ENCODE measurements at regions not wholly inside any gene's neighbourhood (a gene's known extent, or its start where the extent isn't known, plus 50 kb on each side); places are given as distances from the start of the nearest gene placed in this dataset.

GRCh38 chr14:86971292-86971691 is 1021.7 kb downstream of the GALC start:
- no peaks in the 10 kb centered on the region for H3K4me1 ChIP-seq (ENCODE audit: control extremely low read depth in 1 of 4, control insufficient read depth in 4 of 4, insufficient read depth in 4 of 4, low read length in 3 of 4)
- no peaks in the 10 kb centered on the region for H3K27me3 ChIP-seq (replicated peaks in 2 of 5; ENCODE audit: control insufficient read depth in 4 of 5, insufficient read depth in 5 of 5, low read length in 4 of 5)
- no CpG with 5 or more reads among the region's 2 CpGs for WGBS (ENCODE audit: insufficient coverage)
- H3K9me3 ChIP-seq (ENCODE audit: control extremely low read depth in 1 of 5, control insufficient read depth in 4 of 5, insufficient read depth in 2 of 5, low read depth in 1 of 5, low read length in 4 of 5) = peaks cover 0 to 14% (median 6%) of the 10 kb centered on the region in 5 experiments
- H3K36me3 ChIP-seq (ENCODE audit: control insufficient read depth in 4 of 4, insufficient read depth in 4 of 4, low read length in 3 of 4) = no peaks in the 10 kb centered on the region
- H3K27ac ChIP-seq (ENCODE audit: insufficient read depth in 1 of 2, low read depth in 1 of 2, low read length in 2 of 2, poor library complexity in 1 of 2, severe bottlenecking in 2 of 2) = no peak overlapping the region
- no peak overlapping the region for H3K4me3 ChIP-seq (ENCODE audit: control insufficient read depth in 1 of 7, extremely low read depth in 1 of 7, insufficient read depth in 4 of 7, low read depth in 2 of 7, low read length in 6 of 7)
- CTCF ChIA-PET = no interaction called here
- no peak for DNase-seq
- POLR2A ChIA-PET = no interaction called here

- no peak overlapping the region for H3K4me3 ChIP-seq (ENCODE audit: control insufficient read depth in 1 of 7, extremely low read depth in 1 of 7, insufficient read depth in 4 of 7, low read depth in 2 of 7, low read length in 6 of 7)
- H3K9me3 ChIP-seq (ENCODE audit: control extremely low read depth in 1 of 5, control insufficient read depth in 4 of 5, insufficient read depth in 2 of 5, low read depth in 1 of 5, low read length in 4 of 5) = peaks cover 0 to 1% (median 0%) of the 10 kb centered on the region in 5 experiments
- POLR2A ChIA-PET = no interaction called here
- H3K27ac ChIP-seq (ENCODE audit: insufficient read depth in 1 of 2, low read depth in 1 of 2, low read length in 2 of 2, poor library complexity in 1 of 2, severe bottlenecking in 2 of 2) = no peak overlapping the region
- CTCF ChIA-PET = no interaction called here
- WGBS (ENCODE audit: insufficient coverage) = 50% methylated on average over 1 of the region's 2 CpGs
- no peak for DNase-seq
- peaks cover 0 to 2% (median 0%) of the 10 kb centered on the region in 4 experiments for H3K4me1 ChIP-seq (ENCODE audit: control extremely low read depth in 1 of 4, control insufficient read depth in 4 of 4, insufficient read depth in 4 of 4, low read length in 3 of 4)
- H3K27me3 ChIP-seq (replicated peaks in 2 of 5; ENCODE audit: control insufficient read depth in 4 of 5, insufficient read depth in 5 of 5, low read length in 4 of 5) = no peaks in the 10 kb centered on the region
- no peaks in the 10 kb centered on the region for H3K36me3 ChIP-seq (ENCODE audit: control insufficient read depth in 4 of 4, insufficient read depth in 4 of 4, low read length in 3 of 4)
Observed at GRCh38 chr14:86961106-86961716, 1031.8 kb downstream of the GALC start.

- no peak overlapping the region for H3K27ac ChIP-seq (ENCODE audit: insufficient read depth in 1 of 2, low read depth in 1 of 2, low read length in 2 of 2, poor library complexity in 1 of 2, severe bottlenecking in 2 of 2)
- no peaks in the 10 kb centered on the region for H3K27me3 ChIP-seq (replicated peaks in 2 of 5; ENCODE audit: control insufficient read depth in 4 of 5, insufficient read depth in 5 of 5, low read length in 4 of 5)
- CTCF ChIA-PET = no interaction called here
- peaks cover 0 to 1% (median 0%) of the 10 kb centered on the region in 5 experiments for H3K9me3 ChIP-seq (ENCODE audit: control extremely low read depth in 1 of 5, control insufficient read depth in 4 of 5, insufficient read depth in 2 of 5, low read depth in 1 of 5, low read length in 4 of 5)
- H3K36me3 ChIP-seq (ENCODE audit: control insufficient read depth in 4 of 4, insufficient read depth in 4 of 4, low read length in 3 of 4) = no peaks in the 10 kb centered on the region
- H3K4me3 ChIP-seq (ENCODE audit: control insufficient read depth in 1 of 7, extremely low read depth in 1 of 7, insufficient read depth in 4 of 7, low read depth in 2 of 7, low read length in 6 of 7) = no peak overlapping the region
- POLR2A ChIA-PET = no interaction called here
- peak; percentile 1 to 83 (median 6) for DNase-seq
- H3K4me1 ChIP-seq (ENCODE audit: control extremely low read depth in 1 of 4, control insufficient read depth in 4 of 4, insufficient read depth in 4 of 4, low read length in 3 of 4) = peaks cover 0 to 14% (median 3%) of the 10 kb centered on the region in 4 experiments
- WGBS (ENCODE audit: insufficient coverage) = 33% methylated on average over 1 of the region's 5 CpGs
Observed at GRCh38 chr14:86955771-86956354, 1037.1 kb downstream of the GALC start.

DNA sequence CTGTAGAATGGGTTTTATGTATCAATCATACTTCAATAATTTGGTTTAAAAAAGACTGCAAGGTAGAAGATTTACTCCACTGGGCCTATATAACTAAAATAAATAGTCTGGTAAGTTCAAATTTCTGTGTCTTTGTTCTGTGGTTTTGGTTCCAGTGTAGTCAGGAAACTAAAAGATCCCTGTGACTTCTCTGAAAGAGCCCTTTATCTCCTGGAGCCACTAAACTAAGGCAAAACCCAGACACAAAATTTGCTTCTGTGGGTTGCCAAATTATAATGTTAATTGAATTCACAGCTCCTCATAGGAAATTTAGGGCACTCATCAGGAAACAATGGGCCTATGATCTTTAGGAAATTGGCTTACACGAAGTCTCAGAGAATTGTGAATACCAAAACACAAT is 1038.4 kb downstream of the GALC start:
- H3K4me1 ChIP-seq (ENCODE audit: control extremely low read depth in 1 of 4, control insufficient read depth in 4 of 4, insufficient read depth in 4 of 4, low read length in 3 of 4) = peaks cover 0 to 14% (median 3%) of the 10 kb centered on the region in 4 experiments
- H3K4me3 ChIP-seq (ENCODE audit: control insufficient read depth in 1 of 7, extremely low read depth in 1 of 7, insufficient read depth in 4 of 7, low read depth in 2 of 7, low read length in 6 of 7) = no peak overlapping the region
- no peak overlapping the region for H3K27ac ChIP-seq (ENCODE audit: insufficient read depth in 1 of 2, low read depth in 1 of 2, low read length in 2 of 2, poor library complexity in 1 of 2, severe bottlenecking in 2 of 2)
- no peak for DNase-seq
- WGBS (ENCODE audit: insufficient coverage) = no CpG with 5 or more reads among the region's 1 CpG
- CTCF ChIA-PET = no interaction called here
- no peaks in the 10 kb centered on the region for H3K36me3 ChIP-seq (ENCODE audit: control insufficient read depth in 4 of 4, insufficient read depth in 4 of 4, low read length in 3 of 4)
- POLR2A ChIA-PET = no interaction called here
- no peaks in the 10 kb centered on the region for H3K27me3 ChIP-seq (replicated peaks in 2 of 5; ENCODE audit: control insufficient read depth in 4 of 5, insufficient read depth in 5 of 5, low read length in 4 of 5)
- H3K9me3 ChIP-seq (ENCODE audit: control extremely low read depth in 1 of 5, control insufficient read depth in 4 of 5, insufficient read depth in 2 of 5, low read depth in 1 of 5, low read length in 4 of 5) = peaks cover 0 to 1% (median 0%) of the 10 kb centered on the region in 5 experiments

- WGBS (ENCODE audit: insufficient coverage) = 100% methylated on average over 2 of the region's 3 CpGs
- Histone ChIP-seq H3K4me3 (ENCODE audit: control insufficient read depth in 1 of 7, extremely low read depth in 1 of 7, insufficient read depth in 4 of 7, low read depth in 2 of 7, low read length in 6 of 7) (no peak overlapping the region), H3K36me3 (ENCODE audit: control insufficient read depth in 4 of 4, insufficient read depth in 4 of 4, low read length in 3 of 4) (no peaks in the 10 kb centered on the region), H3K27me3 (replicated peaks in 2 of 5; ENCODE audit: control insufficient read depth in 4 of 5, insufficient read depth in 5 of 5, low read length in 4 of 5) (no peaks in the 10 kb centered on the region), H3K4me1 (ENCODE audit: control extremely low read depth in 1 of 4, control insufficient read depth in 4 of 4, insufficient read depth in 4 of 4, low read length in 3 of 4) (no peaks in the 10 kb centered on the region), H3K9me3 (ENCODE audit: control extremely low read depth in 1 of 5, control insufficient read depth in 4 of 5, insufficient read depth in 2 of 5, low read depth in 1 of 5, low read length in 4 of 5) (no peaks in the 10 kb centered on the region), H3K27ac (ENCODE audit: insufficient read depth in 1 of 2, low read depth in 1 of 2, low read length in 2 of 2, poor library complexity in 1 of 2, severe bottlenecking in 2 of 2) (no peak overlapping the region)
- ChIA-PET POLR2A (no interaction called here), CTCF (no interaction called here)
- DNase-seq = no peak
Observed at GRCh38 chr14:86946446-86946845, 1046.5 kb downstream of the GALC start.

GRCh38 chr14:86944434-86944833 is 1048.5 kb downstream of the GALC start:
- WGBS (ENCODE audit: insufficient coverage) = 92% methylated on average over 3 of the region's 5 CpGs

DNA sequence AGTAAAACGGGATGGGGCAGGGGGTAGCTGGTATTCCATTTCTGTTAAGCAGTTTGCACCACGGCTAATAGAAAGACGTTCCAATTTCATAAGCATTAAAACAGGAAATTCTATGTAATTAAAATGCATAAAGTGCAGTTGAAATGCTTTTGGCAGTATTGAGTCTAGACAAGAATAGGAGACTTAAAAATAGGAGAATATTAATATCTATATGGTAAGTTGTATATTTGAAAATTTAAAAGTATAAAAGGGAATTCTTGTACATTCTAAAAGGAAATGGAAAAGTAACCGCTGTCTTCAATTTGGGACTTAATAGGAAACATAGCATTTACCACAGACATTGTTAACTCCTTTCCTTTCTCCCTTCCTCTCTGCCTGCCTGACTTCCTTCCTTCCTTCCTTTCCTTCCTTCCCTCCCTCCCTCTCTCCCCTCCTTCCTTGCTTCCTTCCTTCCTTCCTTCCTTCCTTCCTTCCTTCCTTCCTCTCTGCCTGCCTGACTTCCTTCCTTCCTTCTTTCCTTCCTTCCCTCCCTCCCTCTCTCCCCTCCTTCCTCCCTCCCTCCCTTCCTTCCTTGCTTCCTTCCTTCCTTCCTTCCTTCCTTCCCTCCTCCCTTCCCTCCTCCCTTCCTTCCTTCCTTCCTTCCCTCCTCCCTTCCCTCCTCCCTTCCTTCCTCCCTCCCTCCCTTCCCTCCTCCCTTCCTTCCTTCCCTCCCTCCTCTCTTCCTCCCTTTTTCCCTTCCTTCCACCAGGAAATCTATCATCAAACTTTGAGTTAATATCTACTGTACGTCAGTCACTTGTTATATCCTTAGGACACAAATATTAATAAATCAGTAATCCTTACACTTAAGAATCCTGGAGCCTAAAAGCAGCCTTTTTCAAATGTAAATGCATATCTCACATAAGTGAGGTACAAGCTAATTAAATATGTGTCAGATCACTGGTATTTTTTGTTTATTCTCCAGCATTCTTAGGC is 1049.3 kb downstream of the GALC start:
- WGBS (ENCODE audit: insufficient coverage) = 88% methylated on average over 1 of the region's 5 CpGs
- Histone ChIP-seq H3K4me1 (ENCODE audit: control extremely low read depth in 1 of 4, control insufficient read depth in 4 of 4, insufficient read depth in 4 of 4, low read length in 3 of 4) (no peaks in the 10 kb centered on the region), H3K4me3 (ENCODE audit: control insufficient read depth in 1 of 7, extremely low read depth in 1 of 7, insufficient read depth in 4 of 7, low read depth in 2 of 7, low read length in 6 of 7) (no peak overlapping the region), H3K27me3 (replicated peaks in 2 of 5; ENCODE audit: control insufficient read depth in 4 of 5, insufficient read depth in 5 of 5, low read length in 4 of 5) (no peaks in the 10 kb centered on the region), H3K36me3 (ENCODE audit: control insufficient read depth in 4 of 4, insufficient read depth in 4 of 4, low read length in 3 of 4) (no peaks in the 10 kb centered on the region), H3K27ac (ENCODE audit: insufficient read depth in 1 of 2, low read depth in 1 of 2, low read length in 2 of 2, poor library complexity in 1 of 2, severe bottlenecking in 2 of 2) (no peak overlapping the region), H3K9me3 (ENCODE audit: control extremely low read depth in 1 of 5, control insufficient read depth in 4 of 5, insufficient read depth in 2 of 5, low read depth in 1 of 5, low read length in 4 of 5) (no peaks in the 10 kb centered on the region)
- ChIA-PET POLR2A (no interaction called here), CTCF (no interaction called here)
- DNase-seq = no peak

More at GRCh38 chr14:86944434-86944833, 1048.5 kb downstream of the GALC start:
- Histone ChIP-seq H3K9me3 (ENCODE audit: control extremely low read depth in 1 of 5, control insufficient read depth in 4 of 5, insufficient read depth in 2 of 5, low read depth in 1 of 5, low read length in 4 of 5) (no peaks in the 10 kb centered on the region), H3K4me3 (ENCODE audit: control insufficient read depth in 1 of 7, extremely low read depth in 1 of 7, insufficient read depth in 4 of 7, low read depth in 2 of 7, low read length in 6 of 7) (no peak overlapping the region), H3K27ac (ENCODE audit: insufficient read depth in 1 of 2, low read depth in 1 of 2, low read length in 2 of 2, poor library complexity in 1 of 2, severe bottlenecking in 2 of 2) (no peak overlapping the region), H3K27me3 (replicated peaks in 2 of 5; ENCODE audit: control insufficient read depth in 4 of 5, insufficient read depth in 5 of 5, low read length in 4 of 5) (no peaks in the 10 kb centered on the region), H3K4me1 (ENCODE audit: control extremely low read depth in 1 of 4, control insufficient read depth in 4 of 4, insufficient read depth in 4 of 4, low read length in 3 of 4) (no peaks in the 10 kb centered on the region), H3K36me3 (ENCODE audit: control insufficient read depth in 4 of 4, insufficient read depth in 4 of 4, low read length in 3 of 4) (no peaks in the 10 kb centered on the region)
- ChIA-PET CTCF (no interaction called here), POLR2A (no interaction called here)
- no peak for DNase-seq

All from common myeloid progenitor, CD34-positive (primary cell).